K562 (cell line): ENCODE measurements at regions not wholly inside any gene's neighbourhood (a gene's known extent, or its start where the extent isn't known, plus 50 kb on each side); places are given as distances from the start of the nearest gene placed in this dataset.

Experiments used
- ATAC-seq: fragments of 200-7000 bp; cut with Tn5 transposase; 3 replicates; pipeline ENCODE4 v1.9.1; 2020; ENCODE audit warnings: moderate library complexity
- BruUV-seq: library from RNA; stranded (reverse); fragments of 400-500 nt; replicated peaks from 2 replicates; lab custom pipeline; 2021; lab: Mats Ljungman, UMichigan
- CTCF ChIA-PET: fragments of 300-600 bp; formaldehyde crosslinking; extraction: SDS; loops from one replicate; lab custom pipeline; 2021; ENCODE audit warnings: low intra/inter-chr PET ratio; lab: Yijun Ruan, JAX
- POLR2A ChIA-PET: fragments of 300-600, 350-650 bp; sonication (Branson Sonifier 250); formaldehyde crosslinking; extraction: SDS; loops from one replicate; lab custom pipeline; 2021; ENCODE audit warnings: antibody characterized with exemption, inconsistent platforms; lab: Yijun Ruan, JAX
- DNase-seq, 4 experiments: peaks; one replicate each; pipeline versions ENCODE4 v3.0.0 to v3.0.0-alpha.2; 2011 to 2018; ENCODE audit warnings: low spot score in 3 of 4, mixed read lengths in 3 of 4; ENCODE audit errors: extremely low read depth in 1 of 4
- FAIRE-seq: peaks from 2 replicates; lab custom pipeline; 2011; peaks lifted over from hg19 to GRCh38; lab: Jason Lieb, UNC
- H2AFZ ChIP-seq: 2 replicates; pipeline ENCODE4 v1.6.0; 2011; ENCODE audit warnings: low read depth, low read length, control low read depth, inconsistent platforms
- H3K27ac ChIP-seq: fragments of 200-600 bp; 3 replicates; pipeline ENCODE4 v1.8.0; 2011; ENCODE audit warnings: low read depth, mild to moderate bottlenecking, control low read depth, inconsistent platforms, low read length, moderate library complexity, mixed read lengths; ENCODE audit errors: extremely low read depth
- H3K27me3 ChIP-seq, 2 experiments: fragments of 300-600 bp in 1 of 2; 2 replicates in 1 of 2; 3 replicates in 1 of 2; pipeline versions ENCODE4 v1.6.0 to v1.8.0; 2011; ENCODE audit warnings: inconsistent platforms in 2 of 2, low read length in 2 of 2, mild to moderate bottlenecking in 1 of 2, mixed read lengths in 1 of 2, moderate library complexity in 1 of 2; ENCODE audit not compliant: control insufficient read depth in 2 of 2, insufficient read depth in 2 of 2
- H3K36me3 ChIP-seq: fragments of 300-600 bp; 3 replicates; pipeline ENCODE4 v1.8.0; 2011; ENCODE audit warnings: mild to moderate bottlenecking, low read length, inconsistent platforms; ENCODE audit not compliant: control insufficient read depth, insufficient read depth
- H3K4me1 ChIP-seq, 2 experiments: fragments of 200-600 bp in 1 of 2; replicated peaks in 1 of 2; 2 replicates in 1 of 2; 3 replicates in 1 of 2; pipeline versions ENCODE4 v1.5.1 to v1.8.0; 2011; ENCODE audit warnings: inconsistent platforms in 2 of 2, low read length in 2 of 2, mild to moderate bottlenecking in 1 of 2, mixed read lengths in 1 of 2, moderate library complexity in 1 of 2; ENCODE audit not compliant: control insufficient read depth in 2 of 2, insufficient read depth in 2 of 2
- H3K4me2 ChIP-seq: 2 replicates; pipeline ENCODE4 v1.6.1; 2011; ENCODE audit warnings: low read length, control low read depth, inconsistent platforms, mixed read lengths; ENCODE audit not compliant: insufficient read depth
- H3K4me3 ChIP-seq: fragments of 200-600 bp; sonication (generic), shearing (Covaris generic); 2 replicates; pipeline ENCODE4 v1.5.1; 2016; ENCODE audit warnings: control low read depth, inconsistent platforms
- H3K79me2 ChIP-seq: fragments of 200-600 bp; 3 replicates; pipeline ENCODE4 v1.8.0; 2011; ENCODE audit warnings: low read length, inconsistent platforms; ENCODE audit not compliant: control insufficient read depth, insufficient read depth
- H3K9ac ChIP-seq, 2 experiments: 2 replicates each; pipeline versions ENCODE4 v1.6.0 to v1.6.1; 2011; ENCODE audit warnings: low read depth in 2 of 2, low read length in 2 of 2, control low read depth in 1 of 2, inconsistent platforms in 1 of 2, mild to moderate bottlenecking in 1 of 2, mixed read lengths in 1 of 2; ENCODE audit not compliant: insufficient read depth in 1 of 2
- H3K9me1 ChIP-seq: one replicate; pipeline ENCODE4 v1.6.0; 2011; ENCODE audit warnings: inconsistent platforms, mild to moderate bottlenecking, low read length, moderate library complexity; ENCODE audit not compliant: control insufficient read depth, insufficient read depth
- H3K9me3 ChIP-seq: replicated peaks from 2 replicates; pipeline ENCODE4 v1.5.1; 2011; ENCODE audit warnings: low read depth, low read length, inconsistent platforms; ENCODE audit not compliant: control insufficient read depth, insufficient read depth
- H4K20me1 ChIP-seq: replicated peaks from 2 replicates; pipeline ENCODE4 v1.6.1; 2011; ENCODE audit warnings: low read length, inconsistent platforms, mixed read lengths; ENCODE audit not compliant: control insufficient read depth, insufficient read depth
- CREB3L1 ChIP-seq: fragments of 450-650 bp; IDR thresholded peaks from 2 replicates; pipeline ENCODE4 v1.6.1; 2014; ENCODE audit warnings: low read depth, mild to moderate bottlenecking, moderate library complexity, borderline replicate concordance
- ELF2 ChIP-seq: fragments of 250-450 bp; sonication (Bioruptor Pico); IDR thresholded peaks from 2 replicates; pipeline ENCODE4 v1.5.0; 2021; ENCODE audit warnings: mild to moderate bottlenecking
- GTF2A2 ChIP-seq: IDR thresholded peaks from 2 replicates; pipeline ENCODE4 v1.6.1; 2016; ENCODE audit warnings: mild to moderate bottlenecking, missing genetic modification characterization, missing compliant biosample characterization
- JUND ChIP-seq, 2 experiments: IDR thresholded peaks; 2 replicates in 1 of 2; 3 replicates in 1 of 2; pipeline ENCODE4 v1.6.1; 2011; ENCODE audit warnings: borderline replicate concordance in 2 of 2, low read depth in 2 of 2, low read length in 2 of 2, improper control_type of control experiment in 1 of 2, missing biosample characterization in 1 of 2, missing genetic modification characterization in 1 of 2, missing genetic modification reagents in 1 of 2
- KLF6 ChIP-seq: fragments of 250-450 bp; sonication (Bioruptor Pico); IDR thresholded peaks from 2 replicates; pipeline ENCODE4 v1.4.0; 2020; ENCODE audit warnings: mild to moderate bottlenecking, moderate library complexity, borderline replicate concordance
- LARP7 ChIP-seq: fragments of 450-650 bp; IDR thresholded peaks from 2 replicates; pipeline ENCODE4 v1.6.1; 2016
- MCM3 ChIP-seq: fragments of 450-650 bp; IDR thresholded peaks from 2 replicates; pipeline ENCODE4 v1.6.1; 2016
- NR4A1 ChIP-seq, 2 experiments: fragments of 250-450 bp in 1 of 2; fragments of 450-650 bp in 1 of 2; sonication (Bioruptor Pico) in 1 of 2; IDR thresholded peaks; 2 replicates each; pipeline versions ENCODE4 v1.4.0 to v1.6.1; 2016 to 2020; ENCODE audit warnings: mild to moderate bottlenecking in 2 of 2, missing compliant biosample characterization in 1 of 2, missing genetic modification characterization in 1 of 2, moderate library complexity in 1 of 2
- TCF7 ChIP-seq: sonication (generic); IDR thresholded peaks from 2 replicates; pipeline ENCODE4 v1.6.1; 2016; ENCODE audit warnings: antibody characterized with exemption, borderline replicate concordance
- ZNF232 ChIP-seq: sonication (generic); formaldehyde crosslinking; IDR thresholded peaks from 2 replicates; pipeline ENCODE4 v1.8.0; 2022; ENCODE audit warnings: mild to moderate bottlenecking, missing genetic modification reagents
- WGBS: fragments of 100-300 bp; shearing (Covaris generic); methylation state at CpG from one replicate; pipeline ENCODE4 v1.1.6; 2016; ENCODE audit warnings: low coverage, mixed read lengths; ENCODE audit not compliant: insufficient coverage; ENCODE audit errors: missing lambda C conversion rate; 5-methylcytosine and 5-hydroxymethylcytosine counted together
- in situ Hi-C: fragments of 300-500 bp; cut with MboI; formaldehyde crosslinking; loops from 4 replicates; pipeline ENCODE4 v1.15.0; 2018; ENCODE audit warnings: inconsistent platforms, mixed read lengths
- intact Hi-C: fragments of 100-400 bp; cut with micrococcal nuclease; formaldehyde crosslinking; loops from 2 replicates; pipeline ENCODE4 v1.14.2; 2022

- TF ChIP-seq CREB3L1, result no peak
Measured at GRCh38 chr5:166330036-166330435, 1961.4 kb upstream of the WWC1 start (continued).

- no TSS peak for BruUV-seq
- Histone ChIP-seq H3K9ac (no peak overlapping the region), H2AFZ (no peak overlapping the region), H3K4me3 (no peak overlapping the region), H3K79me2 (no peaks in the 10 kb centered on the region), H3K9me1 (no peaks in the 10 kb centered on the region), H3K9me3 (no peaks in the 10 kb centered on the region), H3K4me1 (no peaks in the 10 kb centered on the region), H3K27me3 (no peaks in the 10 kb centered on the region), H3K36me3 (no peaks in the 10 kb centered on the region), H4K20me1 (no peaks in the 10 kb centered on the region), H3K4me2 (no peak overlapping the region), H3K27ac (no peak overlapping the region)
- intact Hi-C loops (no loop called here), in situ Hi-C loops (no loop called here)
- 0% methylated on average over 4 of the region's 4 CpGs for WGBS
- ChIA-PET POLR2A (no interaction called here), CTCF (no interaction called here)
- no peak for FAIRE-seq
- DNase-seq, result no peak
- ATAC-seq, result no peak
- TF ChIP-seq NR4A1 (CRISPR knock-in tag; IDR thresholded peaks at IDR 0.05) (no peak), NR4A1 (tag; IDR thresholded peaks at IDR 0.05) (no peak), TCF7 (no peak), GTF2A2 (no peak), JUND (IDR thresholded peaks at IDR 0.05; ENCODE audit: borderline replicate concordance, low read depth, low read length) (no peak), JUND (tag; IDR thresholded peaks at IDR 0.05; ENCODE audit: borderline replicate concordance, low read depth, low read length) (no peak), ZNF232 (CRISPR knock-in tag) (no peak), ELF2 (no peak), MCM3 (no peak), LARP7 (no peak), KLF6 (CRISPR knock-in tag) (no peak)
Measured at GRCh38 chr5:166331521-166331920, 1959.9 kb upstream of the WWC1 start.
